Natural killer cell treated with Interleukin-12 subunit alpha and Interleukin-12 subunit beta and Interleukin-15 and Interleukin-18, amount 100 ng/mL, for 72 hours (primary cell): ENCODE measurements at regions not wholly inside any gene's neighbourhood (a gene's known extent, or its start where the extent isn't known, plus 50 kb on each side); places are given as distances from the start of the nearest gene placed in this dataset.
"Not testable (repeated sequence)": the region's sequence is repeated elsewhere in the genome, so short reads cannot be mapped to it uniquely, and the experiment has no call there.

Source experiments
- ATAC-seq, 2 donors: fragments of 150-1000 bp; cut with Tn5 transposase in 1 of 2; sonication (Bioruptor Pico), chemical (Tn5 transposase) in 1 of 2; 2 replicates each; pipeline ENCODE4 v1.10.0; 2021
- DNase-seq: peaks from one replicate; pipeline ENCODE4 v3.0.0; 2022; ENCODE audit warnings: low spot score
- H3K27ac Mint-ChIP-seq, 2 donors: 1 replicate in 1 of 2; 2 replicates in 1 of 2; pipeline ENCODE4 v1.8.0; 2022; ENCODE audit warnings: mixed read lengths in 2 of 2, mild to moderate bottlenecking in 1 of 2, moderate library complexity in 1 of 2
- H3K27me3 Mint-ChIP-seq, 2 donors: 1 replicate in 1 of 2; 2 replicates in 1 of 2; pipeline ENCODE4 v1.8.0; 2022; ENCODE audit warnings: mixed read lengths in 2 of 2
- H3K36me3 Mint-ChIP-seq: one replicate; pipeline ENCODE4 v1.8.0; 2022; ENCODE audit warnings: mixed read lengths
- H3K4me1 Mint-ChIP-seq, 2 donors: 1 replicate in 1 of 2; 2 replicates in 1 of 2; pipeline ENCODE4 v1.8.0; 2022; ENCODE audit warnings: low read depth in 2 of 2, mixed read lengths in 2 of 2, mild to moderate bottlenecking in 1 of 2
- H3K4me3 Mint-ChIP-seq: one replicate; pipeline ENCODE4 v1.8.0; 2022; ENCODE audit warnings: mixed read lengths
- H3K9me3 Mint-ChIP-seq: 2 replicates; pipeline ENCODE4 v1.8.0; 2022; ENCODE audit warnings: mixed read lengths

DNA sequence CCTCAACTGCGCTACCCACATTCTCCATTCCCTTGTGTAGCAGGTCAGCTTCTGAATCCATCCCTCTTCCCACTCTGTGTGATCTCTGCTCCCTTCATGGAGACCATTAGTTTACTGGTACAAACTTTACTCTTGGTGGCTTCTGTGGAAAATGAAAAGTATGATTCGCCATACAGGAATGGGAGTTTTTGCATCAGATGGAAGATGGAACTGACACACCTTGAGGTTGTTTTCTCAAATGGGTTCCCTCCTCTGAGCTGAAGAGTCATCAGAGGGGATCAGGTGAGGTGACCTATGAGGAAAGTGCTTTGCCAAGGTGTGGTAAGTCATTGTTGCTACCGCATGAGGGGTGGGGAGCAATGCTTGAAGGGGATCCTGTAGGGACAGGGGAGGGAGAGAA is 266.8 kb downstream of the INHBA start:
- Mint-ChIP-seq H3K4me3 (no peak overlapping the region), H3K27me3 (no peaks in the 10 kb centered on the region), H3K36me3 (no peaks in the 10 kb centered on the region), H3K27ac (no peak overlapping the region), H3K4me1 (no peaks in the 10 kb centered on the region), H3K9me3 (peaks cover 13% of the 10 kb centered on the region)
- no peak for DNase-seq
- no peak for ATAC-seq

DNA sequence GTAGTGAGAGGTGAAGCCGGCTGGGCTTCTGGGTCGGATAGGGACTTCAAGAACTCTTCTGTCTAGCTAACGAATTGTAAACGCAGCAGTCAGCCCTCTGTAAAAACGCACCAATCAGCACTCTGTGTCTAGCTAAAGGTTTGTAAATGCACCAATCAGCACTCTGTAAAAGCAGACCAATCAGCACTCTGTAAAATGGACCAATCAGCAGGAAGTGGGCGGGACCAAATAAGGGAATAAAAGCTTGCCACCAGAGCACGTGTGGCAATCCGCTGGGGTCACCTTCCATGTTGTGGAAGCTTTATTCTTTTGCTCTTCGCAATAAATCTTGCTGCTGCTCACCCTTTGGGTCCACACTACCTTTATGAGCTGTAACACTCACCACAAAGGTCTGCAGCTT is 267.9 kb downstream of the INHBA start:
- H3K4me1 Mint-ChIP-seq, H3K4me3 Mint-ChIP-seq, ATAC-seq, H3K27ac Mint-ChIP-seq, H3K36me3 Mint-ChIP-seq, H3K27me3 Mint-ChIP-seq, DNase-seq: not testable (repeated sequence)
- peaks cover 18% of the 10 kb centered on the region for H3K9me3 Mint-ChIP-seq

DNA sequence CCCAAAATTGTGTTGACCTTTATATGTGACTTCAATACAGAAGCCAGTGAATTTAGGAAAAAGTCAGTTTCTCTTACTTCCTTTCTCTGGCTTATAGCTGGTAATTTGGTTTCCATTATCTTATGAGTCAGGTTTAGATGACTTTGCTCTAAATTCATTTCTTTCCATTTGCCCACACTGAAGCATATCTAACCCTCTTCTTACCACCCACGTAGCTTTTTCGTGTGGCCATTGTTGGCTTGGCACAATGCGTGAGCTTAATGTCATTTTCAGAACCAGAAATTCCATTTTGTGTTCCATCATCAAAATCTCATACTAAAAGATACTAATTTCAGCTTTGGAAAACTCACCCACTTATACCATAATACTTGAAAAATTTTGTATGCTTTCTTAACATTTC is 271.2 kb downstream of the INHBA start:
- Mint-ChIP-seq H3K27ac (no peak overlapping the region), H3K9me3 (peaks cover 22% of the 10 kb centered on the region), H3K36me3 (no peaks in the 10 kb centered on the region), H3K27me3 (no peaks in the 10 kb centered on the region), H3K4me1 (no peaks in the 10 kb centered on the region), H3K4me3 (no peak overlapping the region)
- DNase-seq (no peak), ATAC-seq (no peak)

DNA sequence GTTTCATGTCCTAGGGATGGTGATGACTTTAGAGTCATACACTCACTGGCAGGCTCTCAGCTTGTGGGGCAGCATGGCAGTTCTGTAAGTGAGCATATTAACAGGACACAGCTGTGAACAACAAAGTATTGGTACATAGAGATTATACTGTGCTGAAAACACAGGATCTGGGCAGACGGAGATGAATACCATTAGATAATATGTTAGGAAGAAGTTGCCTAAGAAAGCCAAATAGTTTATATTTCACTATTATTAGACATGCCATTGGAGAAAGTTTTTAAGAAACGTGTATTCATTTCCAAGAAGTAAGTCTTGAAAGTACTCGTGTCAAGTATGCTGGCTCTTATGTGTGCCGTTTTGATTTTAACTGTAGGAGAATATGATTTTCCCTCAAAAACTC is 274.5 kb downstream of the INHBA start:
- no peaks in the 10 kb centered on the region for H3K27me3 Mint-ChIP-seq
- H3K27ac Mint-ChIP-seq, result no peak overlapping the region
- no peaks in the 10 kb centered on the region for H3K4me1 Mint-ChIP-seq
- peaks cover 20% of the 10 kb centered on the region for H3K9me3 Mint-ChIP-seq
- H3K36me3 Mint-ChIP-seq, result no peaks in the 10 kb centered on the region
- H3K4me3 Mint-ChIP-seq, result no peak overlapping the region
- ATAC-seq (no peak), DNase-seq (no peak)

DNA sequence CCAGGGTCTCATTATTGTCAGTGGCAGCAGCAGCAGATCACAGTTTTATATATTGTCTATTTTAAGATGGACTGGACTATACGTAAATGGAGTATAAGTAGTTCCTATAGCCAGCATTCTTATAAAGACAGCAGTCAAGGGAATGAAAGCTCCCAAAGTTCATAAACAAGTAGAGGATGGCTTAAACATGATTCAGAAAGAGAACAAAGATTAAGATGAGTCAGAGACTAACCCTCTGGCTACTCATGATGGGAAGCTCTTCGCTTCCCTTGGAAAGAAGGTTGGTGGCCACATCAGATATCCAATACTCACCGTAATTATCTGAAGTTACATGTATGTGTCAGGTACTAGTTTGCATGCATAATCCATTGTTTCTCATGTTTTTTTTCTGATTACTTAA is 277.0 kb downstream of the INHBA start:
- no peaks in the 10 kb centered on the region for H3K36me3 Mint-ChIP-seq
- H3K4me3 Mint-ChIP-seq, result no peak overlapping the region
- no peaks in the 10 kb centered on the region for H3K4me1 Mint-ChIP-seq
- H3K9me3 Mint-ChIP-seq, result peaks cover 14% of the 10 kb centered on the region
- H3K27ac Mint-ChIP-seq, result no peak overlapping the region
- ATAC-seq (no peak), DNase-seq (no peak)
- no peaks in the 10 kb centered on the region for H3K27me3 Mint-ChIP-seq

DNA sequence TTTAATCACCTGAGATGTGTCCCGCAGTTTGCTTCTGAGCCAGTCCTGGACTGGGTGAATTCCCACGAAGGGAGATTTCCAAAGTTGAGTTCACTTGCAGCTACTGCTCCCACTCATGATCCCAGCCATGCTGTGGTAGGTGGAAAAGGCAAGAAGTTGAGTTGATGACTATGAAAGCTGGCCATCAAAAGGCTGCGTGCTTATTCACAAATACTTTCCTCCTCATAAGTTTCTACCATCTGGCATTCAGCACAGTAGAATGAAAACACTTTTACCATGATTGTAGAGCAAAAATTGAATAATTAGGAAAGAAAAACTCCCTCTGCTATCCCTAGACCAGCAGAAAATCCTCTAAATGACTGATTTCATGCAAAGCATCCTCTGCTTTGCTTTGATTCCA is 281.8 kb downstream of the INHBA start:
- H3K9me3 Mint-ChIP-seq, result no peaks in the 10 kb centered on the region
- no peak overlapping the region for H3K4me3 Mint-ChIP-seq
- no peaks in the 10 kb centered on the region for H3K36me3 Mint-ChIP-seq
- ATAC-seq (no peak), DNase-seq (no peak)
- H3K27ac Mint-ChIP-seq, result no peak overlapping the region
- H3K27me3 Mint-ChIP-seq, result no peaks in the 10 kb centered on the region
- no peaks in the 10 kb centered on the region for H3K4me1 Mint-ChIP-seq

DNA sequence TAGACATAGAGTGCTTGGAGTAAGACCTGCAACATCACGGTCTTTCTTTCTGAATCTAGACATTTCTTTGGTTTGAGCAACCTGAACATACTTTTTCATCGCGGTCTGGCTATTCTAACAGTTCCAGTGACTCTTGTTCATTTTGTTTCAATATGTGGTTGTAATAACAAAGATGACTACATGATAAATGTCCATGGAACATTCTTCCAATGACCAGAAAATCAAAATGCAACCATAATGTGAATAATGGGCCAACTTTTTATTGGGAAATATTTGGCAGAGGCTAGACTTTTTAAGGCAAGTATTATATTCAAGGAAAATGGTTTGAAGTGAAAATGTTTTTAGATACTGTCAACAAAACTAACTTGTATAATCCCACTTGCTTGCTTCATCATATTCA is 282.5 kb downstream of the INHBA start:
- H3K9me3 Mint-ChIP-seq, result no peaks in the 10 kb centered on the region
- ATAC-seq (no peak), DNase-seq (no peak)
- H3K4me1 Mint-ChIP-seq, result no peaks in the 10 kb centered on the region
- H3K27ac Mint-ChIP-seq, result no peak overlapping the region
- H3K4me3 Mint-ChIP-seq, result no peak overlapping the region
- no peaks in the 10 kb centered on the region for H3K36me3 Mint-ChIP-seq
- H3K27me3 Mint-ChIP-seq, result no peaks in the 10 kb centered on the region

DNA sequence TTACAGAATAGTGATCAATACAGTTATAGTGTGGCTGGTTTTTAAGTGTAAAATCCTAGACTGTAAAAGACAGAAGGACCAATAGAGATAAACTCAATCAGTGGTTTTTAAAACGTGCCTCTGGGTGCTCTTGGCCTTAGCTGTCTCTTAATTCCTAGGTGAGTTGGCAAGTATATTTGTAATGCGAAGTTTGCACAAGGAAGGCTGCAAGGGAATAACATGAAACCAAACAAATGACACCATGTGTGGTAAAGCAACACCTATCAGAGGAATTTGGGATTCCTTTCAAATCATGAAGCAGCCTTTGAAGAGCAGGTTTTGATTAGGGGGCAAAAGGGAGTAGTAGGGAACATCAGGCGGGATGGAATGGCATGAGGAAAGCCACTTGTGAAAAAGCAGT is 284.6 kb downstream of the INHBA start:
- Mint-ChIP-seq H3K27me3 (no peaks in the 10 kb centered on the region), H3K4me1 (no peaks in the 10 kb centered on the region), H3K4me3 (no peak overlapping the region), H3K36me3 (no peaks in the 10 kb centered on the region), H3K27ac (no peak overlapping the region), H3K9me3 (peaks cover 4% of the 10 kb centered on the region)
- no peak for DNase-seq
- ATAC-seq, result no peak

DNA sequence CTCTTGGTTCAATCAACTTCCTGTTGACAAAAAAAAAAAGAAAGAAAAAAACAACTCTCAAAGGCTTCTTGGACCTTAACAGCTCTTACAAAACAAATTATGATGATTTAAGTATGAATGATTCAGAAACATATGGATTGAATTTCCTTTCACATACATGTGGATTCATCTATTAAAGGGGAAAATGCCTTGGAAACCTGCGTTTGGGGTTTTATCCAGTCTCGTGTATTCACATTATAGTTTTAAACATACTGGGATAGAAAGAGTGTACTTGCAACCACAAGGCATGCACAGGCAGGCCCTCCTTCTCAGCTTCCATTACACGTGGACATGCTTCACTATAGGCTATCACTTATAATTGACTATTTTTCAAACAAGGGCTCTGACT is 286.7 kb downstream of the INHBA start:
- Mint-ChIP-seq H3K4me1 (no peaks in the 10 kb centered on the region), H3K27ac (no peak overlapping the region), H3K9me3 (peaks cover 11% of the 10 kb centered on the region), H3K36me3 (no peaks in the 10 kb centered on the region), H3K4me3 (no peak overlapping the region), H3K27me3 (no peaks in the 10 kb centered on the region)
- no peak for ATAC-seq
- DNase-seq, result no peak

DNA sequence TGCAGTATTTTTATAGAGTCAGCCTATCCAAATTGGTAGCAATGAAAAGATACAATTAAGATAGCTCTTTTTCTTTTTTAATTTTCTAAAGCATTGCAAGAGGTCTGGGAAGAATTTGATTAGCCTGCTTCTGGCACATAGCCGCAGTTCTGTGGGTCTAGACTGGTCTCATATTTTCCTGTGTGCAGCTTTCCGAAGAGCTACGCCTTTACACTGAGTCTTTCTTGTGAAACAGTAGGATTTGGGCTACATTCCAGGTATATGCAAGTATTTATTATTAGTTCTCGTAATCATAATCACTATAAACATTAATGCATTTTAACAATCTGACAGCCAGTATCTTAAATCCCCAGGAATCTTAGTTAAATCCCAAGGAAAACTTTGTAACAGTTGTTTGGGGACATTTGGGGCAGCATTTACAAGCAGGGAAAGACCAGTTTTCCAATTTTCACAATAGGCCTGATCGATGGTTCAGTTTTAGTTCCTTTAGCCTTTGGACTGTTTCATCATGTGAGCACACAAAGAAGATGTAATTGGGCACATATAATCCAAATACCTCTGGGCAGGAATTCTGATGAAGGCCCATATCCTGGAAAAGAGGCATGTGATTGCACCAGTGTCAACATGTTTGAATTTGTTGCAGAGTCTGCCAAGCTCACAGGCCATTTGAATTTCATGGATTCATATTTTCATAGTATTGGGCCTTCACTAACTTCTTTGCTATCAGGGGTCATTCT is 287.3 kb downstream of the INHBA start:
- no peak for ATAC-seq
- H3K27ac Mint-ChIP-seq, result no peak overlapping the region
- H3K27me3 Mint-ChIP-seq, result no peaks in the 10 kb centered on the region

DNA sequence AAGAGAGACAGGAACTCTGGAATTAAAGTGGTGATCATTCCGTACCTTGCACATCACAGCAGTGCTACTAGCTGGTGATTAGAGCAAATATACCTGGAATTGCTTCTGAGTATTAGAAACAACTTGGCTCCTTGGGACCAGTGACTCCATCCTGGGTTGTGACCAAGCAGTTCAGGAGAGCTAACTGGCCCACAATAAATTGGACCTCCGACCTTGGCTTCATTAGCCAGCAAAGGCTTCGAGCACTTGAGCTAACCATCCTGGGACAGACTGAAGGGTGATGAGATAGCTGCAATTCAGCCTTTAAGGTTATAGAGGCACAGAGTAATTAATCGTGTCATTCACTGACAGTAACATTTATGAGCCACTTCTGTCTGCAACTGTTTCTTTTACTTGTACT is 287.8 kb downstream of the INHBA start:
- Mint-ChIP-seq H3K36me3 (no peaks in the 10 kb centered on the region), H3K27me3 (no peaks in the 10 kb centered on the region), H3K4me3 (no peak overlapping the region), H3K4me1 (no peaks in the 10 kb centered on the region), H3K9me3 (peaks cover 11% of the 10 kb centered on the region), H3K27ac (no peak overlapping the region)
- DNase-seq, result no peak
- ATAC-seq, result no peak

More for the DNA sequence above, 287.3 kb downstream of the INHBA start:
- DNase-seq, result no peak
- no peaks in the 10 kb centered on the region for H3K4me1 Mint-ChIP-seq
- no peaks in the 10 kb centered on the region for H3K36me3 Mint-ChIP-seq
- no peak overlapping the region for H3K4me3 Mint-ChIP-seq
- H3K9me3 Mint-ChIP-seq, result peaks cover 11% of the 10 kb centered on the region

DNA sequence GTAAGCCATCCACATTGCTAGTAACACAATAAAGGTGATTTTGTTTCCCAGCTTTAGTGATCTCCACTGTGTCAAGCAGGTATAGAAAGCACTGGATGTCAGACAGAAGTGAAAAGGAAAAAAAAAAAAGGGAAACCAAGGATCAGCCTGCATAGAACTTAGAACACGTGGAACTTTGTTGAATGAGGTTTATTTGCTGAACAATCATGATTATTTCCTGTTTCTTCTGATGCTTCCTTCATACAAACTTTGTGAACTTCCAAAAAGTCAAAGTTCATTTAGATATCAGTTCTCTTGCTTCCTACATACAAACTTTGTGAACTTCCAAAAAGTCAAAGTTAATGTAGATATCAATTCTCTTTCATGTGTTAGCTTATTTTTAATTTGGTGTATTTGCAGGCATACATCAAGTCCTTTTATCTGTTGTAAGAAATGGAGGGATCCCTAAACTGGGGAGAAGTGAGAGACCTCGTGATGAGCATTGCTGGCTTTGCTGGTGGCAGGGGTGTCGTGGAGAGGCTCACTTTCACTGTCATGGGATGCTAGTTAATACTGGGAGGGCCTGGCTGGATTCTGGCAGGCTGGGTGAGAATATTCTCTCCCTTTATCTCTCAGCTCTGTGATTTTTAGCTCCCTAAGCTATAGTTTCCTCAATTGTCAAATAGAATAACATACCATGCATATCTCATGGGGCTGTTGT is 298.4 kb downstream of the INHBA start:
- ATAC-seq (no peak), DNase-seq (no peak)
- H3K27ac Mint-ChIP-seq, result no peak overlapping the region
- no peaks in the 10 kb centered on the region for H3K36me3 Mint-ChIP-seq
- peaks cover 20% of the 10 kb centered on the region for H3K9me3 Mint-ChIP-seq
- no peak overlapping the region for H3K4me3 Mint-ChIP-seq
- H3K27me3 Mint-ChIP-seq, result no peaks in the 10 kb centered on the region
- no peaks in the 10 kb centered on the region for H3K4me1 Mint-ChIP-seq

DNA sequence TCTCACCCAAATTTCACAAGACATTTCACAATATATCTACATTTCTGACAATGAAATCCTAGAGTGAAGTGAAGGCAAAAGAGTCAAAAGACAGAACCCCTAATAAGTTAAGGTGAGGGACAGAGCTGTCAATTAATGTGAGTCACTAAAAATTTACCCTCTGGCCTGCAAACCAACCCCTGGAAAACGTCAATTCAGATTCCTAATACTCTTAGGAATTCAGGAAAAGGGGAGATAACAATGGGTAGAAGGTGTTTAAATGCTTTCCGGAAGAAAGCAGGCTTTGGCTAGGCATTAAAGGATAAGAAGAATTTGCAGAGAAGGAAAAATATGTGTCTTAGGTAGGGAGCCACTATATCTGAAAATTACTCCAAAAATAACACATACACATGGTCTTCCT is 299.6 kb downstream of the INHBA start:
- H3K4me1 Mint-ChIP-seq, result no peaks in the 10 kb centered on the region
- peaks cover 20% of the 10 kb centered on the region for H3K9me3 Mint-ChIP-seq
- no peak for ATAC-seq
- no peaks in the 10 kb centered on the region for H3K36me3 Mint-ChIP-seq
- DNase-seq, result no peak
- no peak overlapping the region for H3K4me3 Mint-ChIP-seq
- H3K27ac Mint-ChIP-seq, result no peak overlapping the region
- no peaks in the 10 kb centered on the region for H3K27me3 Mint-ChIP-seq

DNA sequence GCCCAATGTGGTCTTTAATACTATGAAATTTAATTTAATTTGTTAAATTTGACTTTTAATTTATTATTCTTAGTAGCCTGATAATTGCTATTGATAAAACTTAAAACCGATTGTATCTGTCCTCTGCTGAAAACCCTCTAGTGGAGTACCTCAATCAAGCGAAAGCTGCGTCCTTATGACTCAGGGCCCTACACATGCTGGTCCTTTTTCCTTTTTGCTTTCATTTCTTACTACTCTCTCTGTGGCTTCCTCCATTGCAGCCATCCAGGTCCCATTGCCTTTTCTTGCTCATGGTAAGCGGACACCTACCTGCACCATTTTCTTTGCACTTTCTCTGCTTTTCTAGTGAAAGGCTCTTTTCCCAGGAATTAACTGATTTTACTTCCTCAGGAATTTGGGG is 301.1 kb downstream of the INHBA start:
- no peak overlapping the region for H3K27ac Mint-ChIP-seq
- ATAC-seq (no peak), DNase-seq (no peak)
- H3K36me3 Mint-ChIP-seq, result no peaks in the 10 kb centered on the region
- H3K4me1 Mint-ChIP-seq, result no peaks in the 10 kb centered on the region
- no peaks in the 10 kb centered on the region for H3K27me3 Mint-ChIP-seq
- no peak overlapping the region for H3K4me3 Mint-ChIP-seq
- peaks cover 20% of the 10 kb centered on the region for H3K9me3 Mint-ChIP-seq

DNA sequence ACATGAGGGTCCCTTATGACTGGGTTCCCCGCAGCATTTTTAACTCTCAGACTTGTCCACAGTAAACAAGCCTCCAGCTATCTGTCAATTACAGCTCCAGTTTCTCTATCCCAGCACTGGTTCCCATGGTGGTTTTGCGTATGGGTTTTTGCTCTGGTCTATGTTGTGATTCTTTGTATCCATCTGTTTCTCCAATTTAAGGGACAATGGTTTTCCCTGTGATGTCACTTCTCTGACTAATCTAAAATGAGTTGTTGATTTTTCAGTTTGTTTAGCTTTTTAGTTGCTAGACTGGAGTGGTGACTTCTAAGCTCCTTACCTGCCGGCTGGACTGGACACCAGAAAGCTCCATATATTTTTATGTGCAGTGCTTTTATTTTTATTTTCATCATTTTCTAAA is 303.7 kb downstream of the INHBA start:
- Mint-ChIP-seq H3K36me3 (no peaks in the 10 kb centered on the region), H3K9me3 (peaks cover 16% of the 10 kb centered on the region), H3K4me3 (no peak overlapping the region), H3K4me1 (no peaks in the 10 kb centered on the region), H3K27me3 (no peaks in the 10 kb centered on the region), H3K27ac (no peak overlapping the region)
- DNase-seq (no peak), ATAC-seq (no peak)
